GM21723 (cell line): ENCODE measurements at regions not wholly inside any gene's neighbourhood (a gene's known extent, or its start where the extent isn't known, plus 50 kb on each side); places are given as distances from the start of the nearest gene placed in this dataset.
"Not testable (repeated sequence)": the region's sequence is repeated elsewhere in the genome, so short reads cannot be mapped to it uniquely, and the experiment has no call there.

ENCODE experiments used
- ATAC-seq: cut with Tn5 transposase; IDR thresholded peaks from one replicate; pipeline ENCODE4 v1.9.1; 2021; ENCODE audit warnings: mild to moderate bottlenecking, moderate library complexity; ENCODE audit not compliant: unreplicated experiment

GRCh38 chr3:101141135-101141534 is 147.9 kb upstream of the ABI3BP start:
- ATAC-seq = no peak

- ATAC-seq = no peak
These were observed 145.6 kb upstream of the ABI3BP start for GRCh38 chr3:101138817-101139216.

GRCh38 chr3:101134331-101134730 is 141.1 kb upstream of the ABI3BP start:
- no peak for ATAC-seq

DNA sequence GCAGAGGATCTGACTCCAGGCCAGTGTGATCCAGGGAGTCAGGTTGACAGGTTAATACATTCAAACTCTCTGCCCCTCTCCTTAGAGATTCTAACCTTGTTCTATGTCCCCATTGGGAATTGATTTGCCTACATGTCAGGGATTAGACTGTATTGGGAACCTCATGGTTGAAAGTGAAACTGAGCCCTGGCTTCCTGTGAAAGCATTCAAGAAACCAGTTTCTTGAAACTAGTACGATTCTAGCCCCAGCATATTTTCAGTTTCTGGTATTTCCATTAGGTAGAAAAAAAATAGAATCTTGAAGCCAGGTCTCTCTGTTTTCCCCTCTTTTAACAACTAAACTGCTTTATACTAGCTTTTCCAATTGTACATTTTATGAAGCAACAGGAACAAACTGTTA is 140.4 kb upstream of the ABI3BP start:
- ATAC-seq = peak; percentile 72

- not testable (repeated sequence) for ATAC-seq
These were observed 140.0 kb upstream of the ABI3BP start for GRCh38 chr3:101133197-101133596.

DNA sequence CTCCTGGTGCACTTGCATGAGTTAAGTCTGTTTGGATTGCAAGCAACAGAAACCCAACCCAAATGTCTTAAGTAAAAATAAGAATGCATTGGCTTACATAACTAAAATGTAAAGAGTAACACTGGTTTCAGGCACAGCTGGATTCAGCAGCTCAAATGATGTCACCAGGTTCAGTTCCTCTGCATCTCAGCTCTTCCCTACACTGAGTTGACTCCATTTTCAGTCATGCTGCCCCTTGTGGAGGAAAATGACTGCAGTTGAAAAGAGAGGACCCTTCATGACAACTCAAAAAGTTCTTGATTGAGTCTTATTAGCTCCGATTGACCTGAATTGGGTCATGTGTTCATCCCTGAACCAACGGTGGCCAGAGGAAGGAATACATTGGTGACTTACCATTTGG is 138.5 kb upstream of the ABI3BP start:
- no peak for ATAC-seq

GRCh38 chr3:101128786-101129185 is 135.6 kb upstream of the ABI3BP start:
- no peak for ATAC-seq

DNA sequence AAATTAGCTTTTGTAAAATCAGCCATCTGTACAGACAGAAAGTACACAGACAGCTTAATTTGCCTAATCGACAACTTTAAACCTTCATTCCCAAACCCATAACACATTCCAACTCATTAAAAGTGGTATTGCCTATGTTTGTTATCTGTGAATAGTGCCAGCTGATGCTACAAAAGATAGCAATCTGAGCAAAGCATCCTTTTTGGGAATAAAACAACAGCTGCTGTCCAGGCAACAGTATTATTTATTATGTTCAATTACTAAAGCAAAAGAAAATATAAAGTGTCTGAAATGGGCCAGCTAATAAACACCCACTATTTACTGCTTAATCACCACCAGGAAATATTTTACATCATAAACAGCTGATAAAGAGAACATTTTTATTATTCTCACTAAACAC is 134.8 kb upstream of the ABI3BP start:
- ATAC-seq = no peak

DNA sequence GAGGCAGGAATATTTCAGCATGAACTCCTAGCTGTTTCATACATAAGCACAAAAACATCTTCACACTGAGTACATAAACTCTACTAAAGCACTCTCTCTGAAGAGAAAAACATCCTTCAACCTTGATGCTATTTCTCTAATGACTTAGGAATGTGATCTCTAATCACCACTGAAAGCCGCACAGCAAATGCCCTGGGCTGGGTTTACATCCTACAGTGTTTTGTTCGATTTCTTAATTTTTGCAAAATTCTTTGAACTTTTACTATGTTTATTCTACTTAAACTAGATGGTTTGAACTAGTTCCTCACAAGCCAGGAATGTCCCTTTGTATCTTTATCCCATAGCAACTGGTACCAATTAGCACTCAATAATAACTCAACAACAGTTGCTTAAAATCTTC is 130.9 kb upstream of the ABI3BP start:
- ATAC-seq = no peak

DNA sequence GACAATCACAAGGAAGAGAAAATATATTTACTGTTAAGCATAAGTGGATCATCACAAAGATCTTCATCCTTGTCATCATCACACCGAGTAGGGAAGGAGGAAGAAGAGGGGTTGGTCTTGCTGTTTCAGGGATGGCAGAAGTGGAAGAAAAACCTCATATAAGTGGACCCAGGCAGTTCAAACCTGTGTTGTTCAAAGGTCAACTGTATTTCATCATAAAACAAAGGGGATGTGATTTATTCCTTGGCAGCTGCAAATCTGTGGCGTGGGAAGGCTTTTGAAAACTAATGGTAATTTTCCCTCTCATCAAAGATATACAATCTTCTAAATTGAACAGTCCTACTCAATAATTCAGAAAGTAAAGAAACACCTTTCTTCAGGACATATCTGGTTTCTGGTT is 129.9 kb upstream of the ABI3BP start:
- ATAC-seq = no peak

DNA sequence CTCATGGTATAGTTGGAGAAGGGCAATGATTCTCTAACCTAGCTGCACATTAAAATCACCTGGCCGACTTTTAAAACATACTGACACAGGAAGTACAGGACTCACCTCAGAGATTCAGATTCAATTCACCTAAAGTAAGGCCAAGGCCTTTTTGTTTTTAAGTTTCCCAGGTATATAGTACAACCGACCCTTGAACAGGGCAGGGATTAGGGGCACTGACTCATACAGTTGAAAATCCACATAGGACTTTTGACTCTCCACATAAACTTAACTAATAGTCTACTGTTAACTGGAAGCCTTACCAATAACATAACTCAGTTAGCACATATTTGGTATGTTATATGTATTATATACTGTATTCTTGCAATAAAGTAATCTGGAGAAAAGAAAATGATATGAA is 129.5 kb upstream of the ABI3BP start:
- ATAC-seq = no peak

- no peak for ATAC-seq
These were observed 126.8 kb upstream of the ABI3BP start for GRCh38 chr3:101120039-101120438.

DNA sequence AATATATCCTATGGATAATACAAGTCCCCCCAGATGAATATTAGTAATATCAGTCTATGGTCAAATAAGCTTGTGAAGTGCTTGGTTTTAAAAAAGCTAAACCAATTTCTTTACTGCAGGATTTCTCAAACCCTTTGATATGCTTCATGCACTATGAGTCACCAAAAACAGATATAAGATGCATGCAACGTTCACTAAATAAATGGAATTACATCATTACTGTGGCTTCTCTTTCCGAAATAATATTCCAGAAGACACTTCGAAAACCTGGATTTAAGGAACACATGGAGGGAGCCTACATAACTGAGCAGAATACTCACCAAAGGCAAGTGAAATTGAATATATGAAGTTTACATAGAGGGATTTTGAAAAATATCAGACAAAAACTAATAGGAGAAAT is 126.3 kb upstream of the ABI3BP start:
- ATAC-seq = no peak

DNA sequence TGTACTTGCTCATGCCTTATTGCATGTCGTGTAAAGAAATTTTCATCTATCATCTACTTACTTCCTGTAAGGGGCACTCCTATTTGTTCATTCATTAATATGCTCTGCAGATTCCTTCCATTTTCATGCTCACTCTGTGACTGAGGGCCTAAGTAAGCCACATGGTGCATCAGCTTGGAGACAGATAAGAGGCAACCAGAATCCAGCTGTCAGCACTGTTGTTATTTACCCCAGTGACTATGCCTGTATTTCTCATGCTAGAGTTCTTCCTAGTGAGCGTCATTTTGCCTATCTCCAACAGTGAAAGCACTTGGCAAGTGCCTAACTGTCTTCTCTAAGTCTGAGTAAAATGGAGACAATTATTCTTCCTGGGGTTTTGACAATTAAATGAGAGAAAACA is 124.8 kb upstream of the ABI3BP start:
- no peak for ATAC-seq

GRCh38 chr3:101117465-101117864 is 124.2 kb upstream of the ABI3BP start:
- no peak for ATAC-seq

DNA sequence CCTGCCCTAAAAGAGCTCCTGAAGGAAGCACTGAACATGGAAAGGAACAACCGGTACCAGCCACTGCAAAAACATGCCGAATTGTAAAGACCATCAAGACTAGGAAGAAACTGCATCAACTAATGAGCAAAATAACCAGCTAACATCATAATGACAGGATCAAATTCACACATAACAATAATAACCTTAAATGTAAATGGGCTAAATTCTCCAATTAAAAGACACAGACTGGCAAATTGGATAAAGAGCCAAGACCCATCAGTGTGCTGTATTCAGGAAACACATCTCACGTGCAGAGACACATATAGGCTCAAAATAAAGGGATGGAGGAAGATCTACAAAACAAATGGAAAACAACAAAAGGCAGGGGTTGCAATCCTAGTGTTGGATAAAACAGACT is 117.1 kb upstream of the ABI3BP start:
- ATAC-seq = not testable (repeated sequence)

GRCh38 chr3:101104321-101104720 is 111.1 kb upstream of the ABI3BP start:
- no peak for ATAC-seq

DNA sequence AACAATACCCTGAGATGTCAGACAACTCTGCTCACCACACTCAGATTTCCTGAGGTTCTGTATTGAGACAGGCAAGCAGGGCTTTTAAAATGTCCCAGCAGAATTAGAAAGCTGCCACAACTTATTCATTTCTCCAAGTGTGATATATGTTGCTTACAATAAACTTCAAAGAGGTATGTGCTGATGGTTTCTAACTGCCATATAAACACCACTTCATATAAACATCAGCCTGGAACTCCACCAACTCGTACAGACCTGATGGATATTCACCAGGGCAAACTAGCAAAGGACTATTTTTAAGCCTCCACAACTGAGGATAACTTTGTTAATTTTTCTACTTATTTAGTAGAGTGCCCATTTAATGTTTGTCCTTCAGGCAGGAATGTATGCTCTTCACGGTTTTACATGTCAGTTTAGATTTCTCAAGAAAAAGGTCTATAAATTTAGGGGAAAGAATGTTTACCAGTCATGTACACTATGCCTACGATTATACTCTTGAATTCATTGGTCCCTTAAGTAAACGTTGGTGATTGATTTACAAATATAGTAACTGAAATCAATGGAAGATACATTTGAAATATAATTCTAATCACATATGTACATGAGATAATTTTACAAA is 109.6 kb upstream of the ABI3BP start:
- ATAC-seq = no peak

DNA sequence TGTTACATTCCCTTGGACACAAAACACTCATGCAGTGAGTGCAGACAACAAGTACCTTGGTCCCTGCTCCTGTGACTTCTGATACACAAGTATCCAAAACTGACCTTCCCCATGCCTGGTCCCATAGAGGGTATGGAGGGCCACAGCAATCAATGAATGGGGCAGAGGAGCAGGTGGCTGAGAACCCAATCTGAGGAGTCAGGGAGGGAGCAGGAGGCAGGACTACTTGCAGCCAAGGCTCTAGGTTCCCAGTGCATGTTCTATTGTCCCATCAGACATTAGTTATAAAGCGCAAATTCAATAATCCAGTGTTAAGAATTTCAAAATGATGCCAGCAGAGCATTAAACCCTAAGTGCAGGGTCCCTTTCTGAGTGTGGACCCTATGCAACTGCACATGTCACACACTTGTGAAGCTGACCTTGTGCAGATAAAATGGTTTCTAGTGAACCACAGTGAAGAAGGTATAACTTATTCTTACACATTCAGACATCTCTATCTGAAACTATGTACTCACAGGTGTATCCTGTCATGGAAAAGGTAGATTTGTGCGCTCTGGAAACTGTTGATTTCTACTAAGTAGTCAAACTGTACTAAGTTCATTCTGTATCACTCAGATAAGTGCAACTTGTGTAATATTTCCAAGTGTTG is 107.3 kb upstream of the ABI3BP start:
- no peak for ATAC-seq

DNA sequence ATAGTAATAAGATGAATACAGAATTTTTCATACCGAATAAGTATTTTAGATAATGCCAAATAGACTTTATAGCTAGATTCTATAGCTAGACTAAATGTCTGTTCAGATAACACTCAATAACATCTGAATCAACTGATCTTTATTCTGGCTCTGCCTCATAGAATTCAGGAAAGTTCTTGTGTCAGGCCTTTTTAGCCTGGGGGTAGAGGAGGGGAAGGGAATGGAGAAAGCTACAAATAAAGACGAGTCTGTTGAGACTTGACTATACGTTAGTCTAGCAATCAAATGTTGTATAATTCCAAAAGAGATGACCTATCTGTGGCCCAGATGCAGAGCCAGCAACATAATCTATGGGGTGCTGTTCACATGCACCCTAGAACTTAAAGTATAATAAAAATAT is 106.6 kb upstream of the ABI3BP start:
- ATAC-seq = no peak

- no peak for ATAC-seq
These were observed 103.2 kb upstream of the ABI3BP start for GRCh38 chr3:101096444-101096843.

- ATAC-seq = no peak
These were observed 102.6 kb upstream of the ABI3BP start for GRCh38 chr3:101095693-101096430.
